MM.1S (cell line): ENCODE measurements at regions not wholly inside any gene's neighbourhood (a gene's known extent, or its start where the extent isn't known, plus 50 kb on each side); places are given as distances from the start of the nearest gene placed in this dataset.

Experiments
- DNase-seq: peaks from one replicate; pipeline ENCODE4 v3.0.0-alpha.2; 2015
- H2AFZ ChIP-seq: fragments of 300-600 bp; sonication (generic); 2 replicates; pipeline ENCODE4 v1.6.0; 2016; ENCODE audit warnings: antibody characterized with exemption, low read length
- H3F3A ChIP-seq: fragments of 300-600 bp; sonication (generic); 2 replicates; pipeline ENCODE4 v1.6.1; 2016; ENCODE audit warnings: mild to moderate bottlenecking, antibody characterized with exemption, low read length, moderate library complexity, mixed read lengths; ENCODE audit not compliant: insufficient read depth
- H3K27ac ChIP-seq: fragments of 300-600 bp; sonication (generic); 2 replicates; pipeline ENCODE4 v1.5.1; 2016; ENCODE audit warnings: mild to moderate bottlenecking, low read length
- H3K27me3 ChIP-seq: fragments of 300-600 bp; sonication (generic); replicated peaks from 2 replicates; pipeline ENCODE4 v1.6.0; 2016; ENCODE audit warnings: low read length; ENCODE audit not compliant: insufficient read depth
- H3K36me3 ChIP-seq: fragments of 300-600 bp; sonication (generic); replicated peaks from 2 replicates; pipeline ENCODE4 v1.6.1; 2016; ENCODE audit warnings: mild to moderate bottlenecking, low read length, mixed read lengths; ENCODE audit not compliant: insufficient read depth
- H3K4me1 ChIP-seq: fragments of 300-600 bp; sonication (generic); 2 replicates; pipeline ENCODE4 v1.6.1; 2016; ENCODE audit warnings: low read length, mixed read lengths
- H3K4me2 ChIP-seq: fragments of 300-600 bp; sonication (generic); 2 replicates; pipeline ENCODE4 v1.6.0; 2016; ENCODE audit warnings: low read depth, low read length
- H3K4me3 ChIP-seq: fragments of 300-600 bp; sonication (generic); 2 replicates; pipeline ENCODE4 v1.5.1; 2016; ENCODE audit warnings: low read length, mixed read lengths
- H3K79me2 ChIP-seq: fragments of 300-600 bp; sonication (generic); 2 replicates; pipeline ENCODE4 v1.6.1; 2016; ENCODE audit warnings: mixed run types, low read length, mixed read lengths
- H3K9ac ChIP-seq: fragments of 300-600 bp; sonication (generic); 2 replicates; pipeline ENCODE4 v1.6.1; 2016; ENCODE audit warnings: low read length, mixed read lengths
- H3K9me2 ChIP-seq: fragments of 300-600 bp; sonication (generic); replicated peaks from 2 replicates; pipeline ENCODE4 v1.6.1; 2016; ENCODE audit warnings: mild to moderate bottlenecking, low read length, mixed read lengths; ENCODE audit not compliant: insufficient read depth
- H3K9me3 ChIP-seq: fragments of 300-600 bp; sonication (generic); replicated peaks from 2 replicates; pipeline ENCODE4 v1.6.1; 2016; ENCODE audit warnings: mild to moderate bottlenecking, low read length, mixed read lengths; ENCODE audit not compliant: insufficient read depth
- H4K20me1 ChIP-seq: fragments of 300-600 bp; sonication (generic); 2 replicates; pipeline ENCODE4 v1.6.1; 2016; ENCODE audit warnings: mild to moderate bottlenecking, low read length, moderate library complexity, mixed read lengths; ENCODE audit not compliant: insufficient read depth
- CTCF ChIP-seq: fragments of 300-600 bp; sonication (generic); IDR thresholded peaks from 2 replicates; pipeline ENCODE4 v1.5.1; 2016; ENCODE audit warnings: antibody characterized with exemption, low read length, mixed read lengths
- EZH2 ChIP-seq: fragments of 300-600 bp; sonication (generic); optimal IDR thresholded peaks from 2 replicates; pipeline ENCODE3; 2017; ENCODE audit warnings: low read depth, mild to moderate bottlenecking, antibody characterized with exemption, low read length, mixed read lengths
- EZH2phosphoT487 ChIP-seq: fragments of 300-600 bp; sonication (generic); IDR thresholded peaks from 2 replicates; pipeline ENCODE4 v1.6.1; 2018; ENCODE audit warnings: antibody characterized with exemption, low read length

- no peak overlapping the region for H3K9ac ChIP-seq
- no peak overlapping the region for H3K27ac ChIP-seq
- H3K4me3 ChIP-seq = no peak overlapping the region
- DNase-seq = no peak
- H4K20me1 ChIP-seq = no peaks in the 10 kb centered on the region
- TF ChIP-seq EZH2 (no peak), EZH2phosphoT487 (no peak), CTCF (no peak)
- H3K4me1 ChIP-seq = peaks cover 9% of the 10 kb centered on the region; the same call in 1 of the 2 replicates
- no peak overlapping the region for H2AFZ ChIP-seq
- no peaks in the 10 kb centered on the region for H3K27me3 ChIP-seq
- H3K79me2 ChIP-seq = no peaks in the 10 kb centered on the region
- no peaks in the 10 kb centered on the region for H3K9me2 ChIP-seq
- no peaks in the 10 kb centered on the region for H3K9me3 ChIP-seq
- no peak overlapping the region for H3K4me2 ChIP-seq
- H3K36me3 ChIP-seq = no peaks in the 10 kb centered on the region
- no peaks in the 10 kb centered on the region for H3F3A ChIP-seq
Observed at GRCh38 chr11:86136538-86136937, 67.7 kb upstream of the PICALM start.

GRCh38 chr11:86135319-86135714 lies 66.4 kb upstream of the PICALM start:
- TF ChIP-seq EZH2phosphoT487 (no peak), EZH2 (no peak), CTCF (no peak)
- Histone ChIP-seq H3K9me2 (no peaks in the 10 kb centered on the region), H4K20me1 (no peaks in the 10 kb centered on the region), H3K4me3 (no peak overlapping the region), H3K79me2 (no peaks in the 10 kb centered on the region), H3K4me2 (no peak overlapping the region), H3K36me3 (no peaks in the 10 kb centered on the region), H3F3A (no peaks in the 10 kb centered on the region), H3K4me1 (peaks cover 9% of the 10 kb centered on the region; the same call in 1 of the 2 replicates), H3K9me3 (no peaks in the 10 kb centered on the region), H3K27me3 (no peaks in the 10 kb centered on the region), H2AFZ (no peak overlapping the region), H3K27ac (no peak overlapping the region), H3K9ac (no peak overlapping the region)
- DNase-seq = no peak

GRCh38 chr11:86134580-86135318 lies 65.9 kb upstream of the PICALM start:
- DNase-seq = no peak
- Histone ChIP-seq H3K27ac (no peak overlapping the region), H3F3A (no peaks in the 10 kb centered on the region), H3K4me1 (peaks cover 9% of the 10 kb centered on the region; the same call in 1 of the 2 replicates), H3K4me2 (no peak overlapping the region), H3K27me3 (no peaks in the 10 kb centered on the region), H3K9me3 (no peaks in the 10 kb centered on the region), H3K9me2 (no peaks in the 10 kb centered on the region), H2AFZ (no peak overlapping the region), H3K9ac (no peak overlapping the region), H3K79me2 (no peaks in the 10 kb centered on the region), H3K4me3 (no peak overlapping the region), H3K36me3 (no peaks in the 10 kb centered on the region), H4K20me1 (no peaks in the 10 kb centered on the region)
- TF ChIP-seq EZH2phosphoT487 = no peak
- TF ChIP-seq EZH2 = no peak

- Histone ChIP-seq H4K20me1 (no peaks in the 10 kb centered on the region), H3K36me3 (no peaks in the 10 kb centered on the region), H3K4me2 (no peak overlapping the region), H3K4me1 (no peaks in the 10 kb centered on the region), H3K4me3 (no peak overlapping the region), H2AFZ (no peak overlapping the region), H3K27ac (no peak overlapping the region), H3K79me2 (no peaks in the 10 kb centered on the region), H3F3A (no peaks in the 10 kb centered on the region), H3K9ac (no peak overlapping the region), H3K27me3 (no peaks in the 10 kb centered on the region), H3K9me2 (no peaks in the 10 kb centered on the region), H3K9me3 (no peaks in the 10 kb centered on the region)
- no peak for DNase-seq
- TF ChIP-seq EZH2 (no peak), CTCF (no peak), EZH2phosphoT487 (no peak)
Observed at GRCh38 chr11:86132667-86133249, 63.9 kb upstream of the PICALM start.
